Prostate gland (tissue), 2 donors: ENCODE measurements at regions not wholly inside any gene's neighbourhood (a gene's known extent, or its start where the extent isn't known, plus 50 kb on each side); places are given as distances from the start of the nearest gene placed in this dataset.

Source experiments
- CTCF ChIP-seq, 4 experiments: fragments of 200-600 bp in 2 of 4; fragments of 450-650 bp in 2 of 4; sonication (generic) in 2 of 4; IDR thresholded peaks; 1 replicate in 3 of 4; 2 replicates in 1 of 4; pipeline ENCODE4 v1.5.1; 2016 to 2019; ENCODE audit warnings: antibody characterized with exemption in 4 of 4, mild to moderate bottlenecking in 2 of 4, moderate library complexity in 2 of 4
- POLR2AphosphoS5 ChIP-seq: sonication (generic); formaldehyde crosslinking; IDR thresholded peaks from one replicate; pipeline ENCODE4 v1.6.1; 2017; ENCODE audit warnings: antibody characterized with exemption

- no peak for TF ChIP-seq CTCF (IDR thresholded peaks at IDR 0.05)
- TF ChIP-seq POLR2AphosphoS5: no peak
Observed at GRCh38 chr1:96580920-96581319, 140.7 kb upstream of the PTBP2 start.
